ENCODE measurements at regions not wholly inside any gene's neighbourhood (a gene's known extent, or its start where the extent isn't known, plus 50 kb on each side); places are given as distances from the start of the nearest gene placed in this dataset.

- Histone ChIP-seq H3K4me3 (ENCODE audit: insufficient read depth, low read depth, low read length) (no peak overlapping the region), H4K5ac (ENCODE audit: low read depth, low read length) (no peak overlapping the region), H2BK15ac (ENCODE audit: low read depth, low read length) (no peak overlapping the region), H3K4me2 (ENCODE audit: low read depth, low read length) (no peak overlapping the region), H3K36me3 (ENCODE audit: control insufficient read depth, insufficient read depth, low read length) (no peaks in the 10 kb centered on the region), H3K56ac (ENCODE audit: extremely low read depth, insufficient read depth, low read length) (no peak overlapping the region), H2AFZ (replicated peaks; ENCODE audit: low read length, poor library complexity) (no peak overlapping the region), H3K23ac (ENCODE audit: low read depth, low read length) (no peak overlapping the region), H3K4me1 (ENCODE audit: control insufficient read depth, insufficient read depth, low read length) (no peaks in the 10 kb centered on the region), H3K14ac (replicated peaks; ENCODE audit: low read depth, low read length) (no peak overlapping the region), H4K20me1 (ENCODE audit: insufficient read depth, low read length) (no peaks in the 10 kb centered on the region), H3K4ac (ENCODE audit: low read depth, low read length) (no peak overlapping the region), H3K18ac (ENCODE audit: low read depth, low read length) (no peak overlapping the region), H3K9me3 (ENCODE audit: control insufficient read depth, insufficient read depth, low read length) (peaks cover 2% of the 10 kb centered on the region; the same call in 1 of the 2 replicates), H3K9me1 (ENCODE audit: insufficient read depth, low read length) (no peaks in the 10 kb centered on the region), H2BK5ac (ENCODE audit: low read depth, low read length, poor library complexity, severe bottlenecking) (no peak overlapping the region), H3K27ac (ENCODE audit: insufficient read depth, low read length) (no peak overlapping the region), H3K79me1 (ENCODE audit: low read depth in 1 of 2, low read length in 2 of 2) (no peaks in the 10 kb centered on the region), H4K91ac (ENCODE audit: insufficient read depth, low read depth, low read length) (no peak overlapping the region), H2AK9ac (replicated peaks; ENCODE audit: low read depth, low read length, poor library complexity) (no peak overlapping the region), H4K8ac (ENCODE audit: low read depth in 2 of 2, low read length in 2 of 2) (no peak overlapping the region), H2BK120ac (ENCODE audit: low read depth, low read length) (no peak overlapping the region), H2BK20ac (ENCODE audit: low read depth, low read length) (no peak overlapping the region), H3K9ac (ENCODE audit: low read depth, low read length) (no peak overlapping the region), H3K27me3 (ENCODE audit: control insufficient read depth, insufficient read depth, low read length) (no peaks in the 10 kb centered on the region), H2AK5ac (ENCODE audit: low read depth, low read length) (no peak overlapping the region)
- no peak for ATAC-seq (ENCODE audit: low read depth)
- TF ChIP-seq MXI1 (IDR thresholded peaks at IDR 0.05; ENCODE audit: borderline replicate concordance, low read depth, low read length) (no peak), RAD21 (IDR thresholded peaks at IDR 0.05; ENCODE audit: low read length) (no peak), POLR2A (IDR thresholded peaks at IDR 0.05; ENCODE audit: low read depth, low read length) (no peak), RCOR1 (IDR thresholded peaks at IDR 0.05; ENCODE audit: insufficient replicate concordance, low read length) (no peak), USF2 (IDR thresholded peaks at IDR 0.05; ENCODE audit: low read depth, low read length) (no peak), MAZ (IDR thresholded peaks at IDR 0.05; ENCODE audit: borderline replicate concordance, low read depth, low read length) (no peak), ELK1 (IDR thresholded peaks at IDR 0.05; ENCODE audit: borderline replicate concordance, low read depth, low read length) (no peak), RFX5 (IDR thresholded peaks at IDR 0.05; ENCODE audit: low read depth, low read length) (no peak), BHLHE40 (IDR thresholded peaks at IDR 0.05; ENCODE audit: low read depth, low read length) (no peak), CEBPB (IDR thresholded peaks at IDR 0.05; ENCODE audit: low read depth, low read length) (no peak), CHD1 (IDR thresholded peaks at IDR 0.05; ENCODE audit: low read depth, low read length) (no peak), CTCF (conservative IDR thresholded peaks at IDR 0.05; ENCODE audit: low read depth, low read length) (no peak), MAFK (IDR thresholded peaks at IDR 0.05; ENCODE audit: low read depth, low read length) (no peak), FOS (IDR thresholded peaks at IDR 0.05; ENCODE audit: low read depth, low read length) (no peak), SMC3 (IDR thresholded peaks at IDR 0.05; ENCODE audit: low read depth, low read length) (no peak), NFE2L2 (IDR thresholded peaks at IDR 0.05; ENCODE audit: low read depth, low read length) (no peak)
- no peak for DNase-seq
- CTCF ChIA-PET: no interaction called here
- no TSS peak for BruUV-seq (replicated peaks)
- in situ Hi-C loops (cut with MboI; ENCODE audit: low sequenced_read_pairs) (no loop called here), dilution Hi-C loops (cut with HindIII; ENCODE audit: low sequenced_read_pairs, unreplicated experiment) (no loop called here), intact Hi-C loops (cut with micrococcal nuclease) (no loop called here)
- POLR2A ChIA-PET (ENCODE audit: unreplicated experiment): no interaction called here
- WGBS, 2 experiments (ENCODE audit: extremely low coverage in 2 of 2, insufficient read length in 1 of 2): no CpG with 5 or more reads among the region's 2 CpGs
These were observed 107.1 kb upstream of the KCNJ3 start for GRCh38 chr2:154591294-154591820.
